HCT116 (cell line): ENCODE measurements at regions not wholly inside any gene's neighbourhood (a gene's known extent, or its start where the extent isn't known, plus 50 kb on each side); places are given as distances from the start of the nearest gene placed in this dataset.

ENCODE experiments used
- ATAC-seq: fragments of 200-7000 bp; cut with Tn5 transposase; 2 replicates; pipeline ENCODE4 v1.9.1; 2020; ENCODE audit warnings: mild to moderate bottlenecking, moderate library complexity
- BruUV-seq: library from RNA; stranded (reverse); fragments of 400-500 nt; replicated peaks from 2 replicates; lab custom pipeline; 2021; lab: Mats Ljungman, UMichigan
- CTCF ChIA-PET: fragments of 300-600 bp; sonication (Branson Sonifier 250); formaldehyde crosslinking; loops from one replicate; lab custom pipeline; 2021; ENCODE audit warnings: antibody characterized with exemption; lab: Charles Lee
- POLR2A ChIA-PET: fragments of 300-600, 350-600 bp; sonication (Branson Sonifier 250); formaldehyde crosslinking; loops from one replicate; lab custom pipeline; 2021; ENCODE audit warnings: antibody characterized with exemption; lab: Charles Lee
- RAD21 ChIA-PET, 2 experiments: fragments of 300-600 bp; sonication (Branson Sonifier 250); formaldehyde crosslinking; loops; one replicate each; lab custom pipeline; 2023; ENCODE audit warnings: low total read pairs in 2 of 2; ENCODE audit not compliant: uncharacterized antibody in 2 of 2, unreplicated experiment in 2 of 2, low non-redundant PET in 1 of 2; lab: Charles Lee
- DNase-seq: peaks from one replicate; pipeline ENCODE4 v3.0.0-alpha.2; 2010; ENCODE audit warnings: low read depth, low spot score
- H2AFZ ChIP-seq: fragments of 200-600 bp; shearing (Covaris generic), sonication (generic); 2 replicates; pipeline ENCODE4 v1.6.1; 2017; ENCODE audit warnings: low read depth, mixed run types, mixed read lengths, antibody characterized with exemption, low read length; ENCODE audit not compliant: poor library complexity, severe bottlenecking
- H3K27ac ChIP-seq: 2 replicates; pipeline ENCODE4 v1.5.1; 2012; ENCODE audit warnings: low read depth, low read length
- H3K27me3 ChIP-seq: fragments of 200-600 bp; sonication (generic); 2 replicates; pipeline ENCODE4 v1.6.1; 2016; ENCODE audit warnings: mixed run types, low read length, mixed read lengths; ENCODE audit not compliant: insufficient read depth
- H3K36me3 ChIP-seq, 2 experiments: fragments of 200-500 bp in 1 of 2; fragments of 200-600 bp in 1 of 2; sonication (Bioruptor generic) in 1 of 2; sonication (generic) in 1 of 2; 2 replicates each; pipeline versions ENCODE4 v1.5.1 to v1.6.1; 2014 to 2016; ENCODE audit warnings: low read length in 2 of 2, inconsistent platforms in 1 of 2, mixed read lengths in 1 of 2, mixed run types in 1 of 2; ENCODE audit not compliant: insufficient read depth in 2 of 2, control insufficient read depth in 1 of 2
- H3K4me1 ChIP-seq, 2 experiments: fragments of 200-600 bp in 1 of 2; sonication (generic) in 1 of 2; 2 replicates each; pipeline versions ENCODE4 v1.5.1 to v1.6.1; 2012 to 2017; ENCODE audit warnings: low read length in 2 of 2, inconsistent platforms in 1 of 2, mild to moderate bottlenecking in 1 of 2, mixed read lengths in 1 of 2, mixed run types in 1 of 2, moderate library complexity in 1 of 2; ENCODE audit not compliant: insufficient read depth in 2 of 2, control insufficient read depth in 1 of 2
- H3K4me2 ChIP-seq: fragments of 200-600 bp; sonication (generic); 2 replicates; pipeline ENCODE4 v1.6.1; 2017; ENCODE audit warnings: mixed run types, low read length, mixed read lengths
- H3K4me3 ChIP-seq, 2 experiments: fragments of 200-600 bp in 1 of 2; sonication (generic) in 1 of 2; replicated peaks in 1 of 2; 2 replicates each; pipeline ENCODE4 v1.5.1; 2011 to 2016; ENCODE audit warnings: low read length in 2 of 2, control low read depth in 1 of 2, low read depth in 1 of 2, mild to moderate bottlenecking in 1 of 2, mixed read lengths in 1 of 2, mixed run types in 1 of 2
- H3K79me2 ChIP-seq: fragments of 200-600 bp; sonication (generic); 2 replicates; pipeline ENCODE4 v1.6.1; 2017; ENCODE audit warnings: mild to moderate bottlenecking, mixed run types, low read length, moderate library complexity, mixed read lengths; ENCODE audit not compliant: insufficient read depth
- H3K9ac ChIP-seq: fragments of 200-600 bp; sonication (generic); 2 replicates; pipeline ENCODE4 v1.6.1; 2016; ENCODE audit warnings: low read length, mixed read lengths
- H3K9me2 ChIP-seq: fragments of 200-600 bp; sonication (generic), shearing (Covaris generic); 2 replicates; pipeline ENCODE4 v1.6.1; 2017; ENCODE audit warnings: mixed run types, mild to moderate bottlenecking, moderate library complexity; ENCODE audit not compliant: insufficient read depth
- H3K9me3 ChIP-seq, 2 experiments: fragments of 200-500 bp in 1 of 2; fragments of 200-600 bp in 1 of 2; sonication (Bioruptor generic) in 1 of 2; sonication (generic) in 1 of 2; 2 replicates each; pipeline ENCODE4 v1.6.1; 2014 to 2017; ENCODE audit warnings: low read length in 2 of 2, mixed read lengths in 2 of 2, inconsistent platforms in 1 of 2, low read depth in 1 of 2, mild to moderate bottlenecking in 1 of 2, mixed run types in 1 of 2, moderate library complexity in 1 of 2; ENCODE audit not compliant: control insufficient read depth in 1 of 2, insufficient read depth in 1 of 2
- H4K20me1 ChIP-seq: fragments of 200-600 bp; sonication (generic), shearing (Covaris generic); 2 replicates; pipeline ENCODE4 v1.6.1; 2017; ENCODE audit warnings: mixed run types, mild to moderate bottlenecking, moderate library complexity; ENCODE audit not compliant: insufficient read depth
- CBX3 ChIP-seq: IDR thresholded peaks from 2 replicates; pipeline ENCODE4 v1.6.1; 2012; ENCODE audit warnings: low read depth
- EGR1 ChIP-seq: IDR thresholded peaks from 2 replicates; pipeline ENCODE4 v1.6.1; 2012; ENCODE audit warnings: low read depth
- ELF1 ChIP-seq: IDR thresholded peaks from 2 replicates; pipeline ENCODE4 v1.6.1; 2012; ENCODE audit warnings: low read depth, borderline replicate concordance
- EZH2 ChIP-seq: fragments of 200-600 bp; sonication (generic); IDR thresholded peaks from 2 replicates; pipeline ENCODE4 v1.6.1; 2017; ENCODE audit warnings: antibody characterized with exemption, mixed run types
- FOSL1 ChIP-seq: IDR thresholded peaks from 2 replicates; pipeline ENCODE4 v1.6.1; 2012; ENCODE audit warnings: low read depth
- JUND ChIP-seq: IDR thresholded peaks from 2 replicates; pipeline ENCODE4 v1.6.1; 2012
- POLR2A ChIP-seq: IDR thresholded peaks from 2 replicates; pipeline ENCODE4 v1.7.0; 2011; ENCODE audit warnings: borderline replicate concordance; ENCODE audit not compliant: insufficient read depth, insufficient read length; ENCODE audit errors: extremely low read depth
- RAD21 ChIP-seq: IDR thresholded peaks from 2 replicates; pipeline ENCODE4 v1.6.1; 2012; ENCODE audit warnings: low read depth, mild to moderate bottlenecking
- SIN3A ChIP-seq: IDR thresholded peaks from 2 replicates; pipeline ENCODE4 v1.6.1; 2012; ENCODE audit warnings: low read depth
- SP1 ChIP-seq: IDR thresholded peaks from 2 replicates; pipeline ENCODE4 v1.6.1; 2012; ENCODE audit warnings: low read depth
- SRF ChIP-seq: IDR thresholded peaks from 2 replicates; pipeline ENCODE4 v1.6.1; 2012; ENCODE audit warnings: low read depth
- TCF7L2 ChIP-seq: IDR thresholded peaks from 2 replicates; pipeline ENCODE4 v1.7.0; 2011; ENCODE audit warnings: borderline replicate concordance, inconsistent platforms; ENCODE audit not compliant: insufficient read depth, insufficient read length; ENCODE audit errors: extremely low read depth
- YY1 ChIP-seq: IDR thresholded peaks from 2 replicates; pipeline ENCODE4 v1.6.1; 2011; ENCODE audit warnings: low read length, low read depth, moderate library complexity, mild to moderate bottlenecking; ENCODE audit not compliant: insufficient replicate concordance; ENCODE audit errors: extremely low read depth
- intact Hi-C: fragments of 100-400 bp; cut with micrococcal nuclease; formaldehyde crosslinking; loops from 2 replicates; pipeline ENCODE4 v1.10.0; 2022
- TF ChIP-seq, protein P1 (sequence below): IDR thresholded peaks from 2 replicates; pipeline ENCODE4 v1.6.1; 2012; ENCODE audit warnings: low read depth
- TF ChIP-seq, protein P2 (sequence below): IDR thresholded peaks from 2 replicates; pipeline ENCODE4 v1.6.1; 2012
- TF ChIP-seq, protein P3 (sequence below): IDR thresholded peaks from 2 replicates; pipeline ENCODE4 v1.6.1; 2012

DNA sequence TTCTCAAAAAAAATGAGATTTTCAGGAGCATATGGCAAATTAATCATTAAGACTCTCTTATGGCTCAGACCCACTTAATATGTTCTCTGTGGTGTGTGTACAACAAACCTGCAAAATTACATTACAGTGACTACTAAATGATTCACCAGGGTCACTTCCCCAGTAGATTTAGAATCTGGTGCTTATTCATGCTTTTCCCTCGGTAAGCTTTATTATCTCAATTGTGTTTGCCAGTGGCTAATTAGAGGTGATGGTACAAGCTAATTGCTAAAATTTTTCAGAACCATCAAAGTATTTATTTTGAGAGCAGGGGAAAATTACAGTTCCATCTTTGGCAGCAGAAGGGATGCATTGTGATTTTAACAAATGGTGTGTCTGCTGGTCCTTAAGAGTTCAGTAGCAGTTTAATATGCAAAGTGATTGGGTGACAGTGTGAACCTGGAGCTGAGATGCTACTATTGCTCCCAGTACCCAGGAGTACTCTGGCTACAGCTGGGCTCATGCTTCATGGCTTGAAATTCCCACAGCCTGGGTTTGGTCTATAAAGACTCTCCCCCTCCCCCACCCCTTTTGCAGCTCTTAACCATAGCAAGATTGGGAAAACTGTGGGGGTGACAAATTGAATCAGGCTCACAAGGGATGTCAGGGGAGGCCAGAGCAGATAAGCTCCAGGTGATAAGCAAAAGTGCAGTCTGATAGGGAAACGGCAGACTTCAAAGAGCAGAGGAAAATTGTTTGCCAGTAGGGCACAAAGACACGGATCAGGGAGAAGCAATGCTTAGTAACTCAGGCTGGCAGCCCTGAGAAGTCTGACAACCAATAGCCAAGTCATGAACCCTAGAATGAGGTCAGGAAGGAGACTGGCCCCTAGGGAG lies 92.8 kb upstream of the RAD23B start:
- TF ChIP-seq SP1 (peak; percentile 60), FOSL1 (peak; percentile 76), TCF7L2 (peak; percentile 74), EZH2 (no peak), SIN3A (no peak), JUND (peak; percentile 59), RAD21 (no peak)
- no peaks in the 10 kb centered on the region for H3K79me2 ChIP-seq
- H3K27me3 ChIP-seq, result no peaks in the 10 kb centered on the region
- H2AFZ ChIP-seq, result peak overlapping the region; percentile 90
- H3K4me1 ChIP-seq, result peaks cover 7 to 32% of the 10 kb centered on the region in 2 experiments; a peak in 3 of 4 replicates
- peak overlapping the region; percentile 21 for H3K9ac ChIP-seq
- H4K20me1 ChIP-seq, result no peaks in the 10 kb centered on the region
- RAD21 ChIA-PET, result no interaction called here
- CTCF ChIA-PET, result no interaction called here
- peak; percentile 68 for ATAC-seq
- no peaks in the 10 kb centered on the region for H3K36me3 ChIP-seq
- H3K9me3 ChIP-seq, result no peaks in the 10 kb centered on the region
- intact Hi-C loops, result no loop called here
- no peak for DNase-seq
- H3K4me3 ChIP-seq, result peak overlapping the region in 1 of 2 experiments; percentile 25; a peak in 2 of 4 replicates
- H3K4me2 ChIP-seq, result peak overlapping the region; percentile 60
- BruUV-seq, result no TSS peak
- peak overlapping the region; percentile 11 for H3K27ac ChIP-seq
- POLR2A ChIA-PET, result interaction anchor here (1.1 to 1.3 kb wide), 2 partner anchors 23 to 34 kb away, joined by 3 to 4 read pairs; no protein-coding TSS in a partner anchor
- H3K9me2 ChIP-seq, result no peaks in the 10 kb centered on the region

DNA sequence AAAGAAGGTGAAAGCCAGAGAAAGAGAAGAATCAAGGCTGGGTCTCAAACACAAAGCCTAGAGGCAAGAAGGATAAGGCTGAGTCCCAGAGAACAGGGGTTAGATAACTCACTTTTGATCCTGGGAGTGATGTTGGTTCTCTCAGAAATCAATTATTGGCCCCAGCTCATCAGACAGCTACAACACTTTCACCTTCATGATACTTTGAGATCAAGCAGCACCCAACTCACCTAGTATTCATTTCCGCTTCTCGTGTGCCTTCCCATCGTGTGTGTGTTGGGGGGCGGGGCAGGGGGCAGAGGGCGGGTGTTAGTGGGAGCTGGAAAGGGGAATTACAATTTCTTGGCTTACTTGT lies 92.2 kb upstream of the RAD23B start:
- H3K4me2 ChIP-seq, result peak overlapping the region; percentile 60
- intact Hi-C loops, result no loop called here
- TF ChIP-seq JUND (no peak), EGR1 (no peak), EZH2 (no peak), YY1 (no peak), POLR2A (no peak), FOSL1 (no peak), RAD21 (no peak), ELF1 (no peak), CBX3 (no peak), SP1 (no peak), SRF (no peak), SIN3A (no peak)
- TF ChIP-seq, protein P1, sequence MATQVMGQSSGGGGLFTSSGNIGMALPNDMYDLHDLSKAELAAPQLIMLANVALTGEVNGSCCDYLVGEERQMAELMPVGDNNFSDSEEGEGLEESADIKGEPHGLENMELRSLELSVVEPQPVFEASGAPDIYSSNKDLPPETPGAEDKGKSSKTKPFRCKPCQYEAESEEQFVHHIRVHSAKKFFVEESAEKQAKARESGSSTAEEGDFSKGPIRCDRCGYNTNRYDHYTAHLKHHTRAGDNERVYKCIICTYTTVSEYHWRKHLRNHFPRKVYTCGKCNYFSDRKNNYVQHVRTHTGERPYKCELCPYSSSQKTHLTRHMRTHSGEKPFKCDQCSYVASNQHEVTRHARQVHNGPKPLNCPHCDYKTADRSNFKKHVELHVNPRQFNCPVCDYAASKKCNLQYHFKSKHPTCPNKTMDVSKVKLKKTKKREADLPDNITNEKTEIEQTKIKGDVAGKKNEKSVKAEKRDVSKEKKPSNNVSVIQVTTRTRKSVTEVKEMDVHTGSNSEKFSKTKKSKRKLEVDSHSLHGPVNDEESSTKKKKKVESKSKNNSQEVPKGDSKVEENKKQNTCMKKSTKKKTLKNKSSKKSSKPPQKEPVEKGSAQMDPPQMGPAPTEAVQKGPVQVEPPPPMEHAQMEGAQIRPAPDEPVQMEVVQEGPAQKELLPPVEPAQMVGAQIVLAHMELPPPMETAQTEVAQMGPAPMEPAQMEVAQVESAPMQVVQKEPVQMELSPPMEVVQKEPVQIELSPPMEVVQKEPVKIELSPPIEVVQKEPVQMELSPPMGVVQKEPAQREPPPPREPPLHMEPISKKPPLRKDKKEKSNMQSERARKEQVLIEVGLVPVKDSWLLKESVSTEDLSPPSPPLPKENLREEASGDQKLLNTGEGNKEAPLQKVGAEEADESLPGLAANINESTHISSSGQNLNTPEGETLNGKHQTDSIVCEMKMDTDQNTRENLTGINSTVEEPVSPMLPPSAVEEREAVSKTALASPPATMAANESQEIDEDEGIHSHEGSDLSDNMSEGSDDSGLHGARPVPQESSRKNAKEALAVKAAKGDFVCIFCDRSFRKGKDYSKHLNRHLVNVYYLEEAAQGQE, result no peak
- TF ChIP-seq, protein P2, sequence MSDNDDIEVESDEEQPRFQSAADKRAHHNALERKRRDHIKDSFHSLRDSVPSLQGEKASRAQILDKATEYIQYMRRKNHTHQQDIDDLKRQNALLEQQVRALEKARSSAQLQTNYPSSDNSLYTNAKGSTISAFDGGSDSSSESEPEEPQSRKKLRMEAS, result no peak
- TF ChIP-seq, protein P3, sequence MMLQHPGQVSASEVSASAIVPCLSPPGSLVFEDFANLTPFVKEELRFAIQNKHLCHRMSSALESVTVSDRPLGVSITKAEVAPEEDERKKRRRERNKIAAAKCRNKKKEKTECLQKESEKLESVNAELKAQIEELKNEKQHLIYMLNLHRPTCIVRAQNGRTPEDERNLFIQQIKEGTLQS, result no peak

More for the DNA sequence above, 92.2 kb upstream of the RAD23B start:
- Histone ChIP-seq H4K20me1 (no peaks in the 10 kb centered on the region), H3K36me3 (no peaks in the 10 kb centered on the region), H3K79me2 (no peaks in the 10 kb centered on the region), H3K27me3 (no peaks in the 10 kb centered on the region), H3K4me3 (peak overlapping the region in 1 of 2 experiments; percentile 25; a peak in 2 of 4 replicates), H3K9me2 (no peaks in the 10 kb centered on the region), H2AFZ (peak overlapping the region; percentile 90), H3K9me3 (no peaks in the 10 kb centered on the region), H3K4me1 (peaks cover 7 to 32% of the 10 kb centered on the region in 2 experiments; a peak in 3 of 4 replicates), H3K9ac (peak overlapping the region; percentile 21), H3K27ac (peak overlapping the region; percentile 11; the same call in 1 of the 2 replicates)
- DNase-seq, result no peak
- ChIA-PET POLR2A (interaction anchor here (1.1 kb wide), 1 partner anchor 22 kb away, joined by 3 read pairs; no protein-coding TSS in a partner anchor), RAD21 (no interaction called here), CTCF (interaction anchor here (1.1 kb wide), 1 partner anchor 33 kb away, joined by 3 read pairs; no protein-coding TSS in a partner anchor)
- no TSS peak for BruUV-seq
- ATAC-seq, result peak; percentile 26; the same call in 1 of the 2 replicates
